HepG2 (cell line): ENCODE measurements at regions not wholly inside any gene's neighbourhood (a gene's known extent, or its start where the extent isn't known, plus 50 kb on each side); places are given as distances from the start of the nearest gene placed in this dataset.

Source experiments
- HMGA1 ChIP-seq: sonication (generic); formaldehyde crosslinking; conservative IDR thresholded peaks from 2 replicates; pipeline ENCODE4 v1.4.0; 2020; ENCODE audit warnings: missing genetic modification reagents
- POLR2A ChIP-seq, 2 experiments: IDR thresholded peaks; 2 replicates each; pipeline ENCODE4 v1.6.1; 2011; ENCODE audit warnings: low read depth in 2 of 2, low read length in 2 of 2, mild to moderate bottlenecking in 1 of 2, moderate library complexity in 1 of 2; ENCODE audit not compliant: insufficient read depth in 1 of 2
- SIN3A ChIP-seq: IDR thresholded peaks from 2 replicates; pipeline ENCODE4 v1.6.1; 2011; ENCODE audit warnings: low read depth, mild to moderate bottlenecking, control low read depth, low read length, borderline replicate concordance
- TF ChIP-seq, protein P1 (sequence below): sonication (generic); formaldehyde crosslinking; IDR thresholded peaks from 2 replicates; pipeline ENCODE4 v1.4.0; 2020; ENCODE audit warnings: missing genetic modification reagents
- TF ChIP-seq, protein P2 (sequence below): sonication (generic); formaldehyde crosslinking; IDR thresholded peaks from 2 replicates; pipeline ENCODE4 v1.8.0; 2022; ENCODE audit warnings: mild to moderate bottlenecking, missing genetic modification reagents; ENCODE audit not compliant: insufficient replicate concordance
- TF ChIP-seq, protein P3 (sequence below): IDR thresholded peaks from 2 replicates; pipeline ENCODE4 v1.6.1; 2012; ENCODE audit warnings: inconsistent platforms
- TF ChIP-seq, protein P4 (sequence below): sonication (generic); IDR thresholded peaks from 2 replicates; pipeline ENCODE4 v1.6.1; 2016; ENCODE audit warnings: low read depth, borderline replicate concordance

DNA sequence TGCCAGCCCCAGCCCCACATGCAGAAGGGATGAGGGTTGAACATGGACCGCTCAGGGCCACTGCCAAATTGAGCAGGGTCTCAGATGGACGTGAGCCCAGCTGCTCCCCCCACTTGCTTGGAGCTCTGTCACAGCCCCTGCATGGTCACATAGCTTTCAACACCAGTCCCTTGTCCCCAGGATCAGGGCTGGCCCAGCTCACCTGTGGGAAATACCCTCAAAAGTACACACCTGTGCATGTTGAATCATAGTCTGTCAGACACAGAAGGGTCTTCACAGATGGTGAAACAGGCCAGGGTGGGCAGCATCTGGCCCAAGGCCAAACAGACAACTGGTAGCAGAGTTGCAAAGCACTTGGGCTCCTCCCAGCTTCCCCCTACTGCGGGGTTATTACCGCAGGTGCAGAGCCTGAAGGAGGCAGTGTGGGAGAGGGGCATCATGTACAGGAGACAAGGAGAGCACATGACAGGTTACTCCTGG, 77.6 kb upstream of the UNC5B start:
- TF ChIP-seq, protein P1, sequence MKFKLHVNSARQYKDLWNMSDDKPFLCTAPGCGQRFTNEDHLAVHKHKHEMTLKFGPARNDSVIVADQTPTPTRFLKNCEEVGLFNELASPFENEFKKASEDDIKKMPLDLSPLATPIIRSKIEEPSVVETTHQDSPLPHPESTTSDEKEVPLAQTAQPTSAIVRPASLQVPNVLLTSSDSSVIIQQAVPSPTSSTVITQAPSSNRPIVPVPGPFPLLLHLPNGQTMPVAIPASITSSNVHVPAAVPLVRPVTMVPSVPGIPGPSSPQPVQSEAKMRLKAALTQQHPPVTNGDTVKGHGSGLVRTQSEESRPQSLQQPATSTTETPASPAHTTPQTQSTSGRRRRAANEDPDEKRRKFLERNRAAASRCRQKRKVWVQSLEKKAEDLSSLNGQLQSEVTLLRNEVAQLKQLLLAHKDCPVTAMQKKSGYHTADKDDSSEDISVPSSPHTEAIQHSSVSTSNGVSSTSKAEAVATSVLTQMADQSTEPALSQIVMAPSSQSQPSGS (CRISPR knock-in tag), result no peak
- TF ChIP-seq, protein P2, sequence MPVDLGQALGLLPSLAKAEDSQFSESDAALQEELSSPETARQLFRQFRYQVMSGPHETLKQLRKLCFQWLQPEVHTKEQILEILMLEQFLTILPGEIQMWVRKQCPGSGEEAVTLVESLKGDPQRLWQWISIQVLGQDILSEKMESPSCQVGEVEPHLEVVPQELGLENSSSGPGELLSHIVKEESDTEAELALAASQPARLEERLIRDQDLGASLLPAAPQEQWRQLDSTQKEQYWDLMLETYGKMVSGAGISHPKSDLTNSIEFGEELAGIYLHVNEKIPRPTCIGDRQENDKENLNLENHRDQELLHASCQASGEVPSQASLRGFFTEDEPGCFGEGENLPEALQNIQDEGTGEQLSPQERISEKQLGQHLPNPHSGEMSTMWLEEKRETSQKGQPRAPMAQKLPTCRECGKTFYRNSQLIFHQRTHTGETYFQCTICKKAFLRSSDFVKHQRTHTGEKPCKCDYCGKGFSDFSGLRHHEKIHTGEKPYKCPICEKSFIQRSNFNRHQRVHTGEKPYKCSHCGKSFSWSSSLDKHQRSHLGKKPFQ (CRISPR knock-in tag), result no peak
- TF ChIP-seq, protein P3, sequence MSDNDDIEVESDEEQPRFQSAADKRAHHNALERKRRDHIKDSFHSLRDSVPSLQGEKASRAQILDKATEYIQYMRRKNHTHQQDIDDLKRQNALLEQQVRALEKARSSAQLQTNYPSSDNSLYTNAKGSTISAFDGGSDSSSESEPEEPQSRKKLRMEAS, result no peak
- TF ChIP-seq SIN3A (no peak), POLR2A (IDR thresholded peaks at IDR 0.05; ENCODE audit: insufficient read depth in 1 of 2, low read depth in 2 of 2, low read length in 2 of 2) (no peak), HMGA1 (CRISPR knock-in tag) (no peak)
- TF ChIP-seq, protein P4, sequence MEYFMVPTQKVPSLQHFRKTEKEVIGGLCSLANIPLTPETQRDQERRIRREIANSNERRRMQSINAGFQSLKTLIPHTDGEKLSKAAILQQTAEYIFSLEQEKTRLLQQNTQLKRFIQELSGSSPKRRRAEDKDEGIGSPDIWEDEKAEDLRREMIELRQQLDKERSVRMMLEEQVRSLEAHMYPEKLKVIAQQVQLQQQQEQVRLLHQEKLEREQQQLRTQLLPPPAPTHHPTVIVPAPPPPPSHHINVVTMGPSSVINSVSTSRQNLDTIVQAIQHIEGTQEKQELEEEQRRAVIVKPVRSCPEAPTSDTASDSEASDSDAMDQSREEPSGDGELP, result no peak
